SK-N-SH (cell line): ENCODE measurements at regions not wholly inside any gene's neighbourhood (a gene's known extent, or its start where the extent isn't known, plus 50 kb on each side); places are given as distances from the start of the nearest gene placed in this dataset.

Source experiments
- CTCF ChIA-PET: fragments of 300-600, 350-600 bp; formaldehyde crosslinking; extraction: SDS; loops from one replicate; lab custom pipeline; 2021; lab: Yijun Ruan, JAX
- POLR2A ChIA-PET: fragments of 350-600 bp; sonication (Branson Sonifier 250); formaldehyde crosslinking; extraction: SDS; loops from one replicate; lab custom pipeline; 2020; ENCODE audit warnings: antibody characterized with exemption, inconsistent platforms; lab: Yijun Ruan, JAX
- DNase-seq: peaks from one replicate; pipeline ENCODE4 v3.0.0; 2012
- H2AFZ ChIP-seq: fragments of 200-600 bp; sonication (generic); 2 replicates; pipeline ENCODE4 v1.8.1; 2016; ENCODE audit warnings: antibody characterized with exemption, mild to moderate bottlenecking, low read depth
- H3F3A ChIP-seq: fragments of 200-600 bp; sonication (generic); replicated peaks from 2 replicates; pipeline ENCODE3; 2016; ENCODE audit warnings: antibody characterized with exemption, mild to moderate bottlenecking; ENCODE audit not compliant: insufficient read depth
- H3K27ac ChIP-seq, 2 experiments: fragments of 200-500 bp in 1 of 2; fragments of 200-600 bp in 1 of 2; sonication (Bioruptor generic) in 1 of 2; sonication (generic), shearing (Covaris generic) in 1 of 2; 2 replicates each; pipeline versions ENCODE4 v1.5.1 to v1.6.1; 2014 to 2016; ENCODE audit warnings: low read depth in 2 of 2, inconsistent platforms in 1 of 2, low read length in 1 of 2, mild to moderate bottlenecking in 1 of 2, mixed read lengths in 1 of 2
- H3K27me3 ChIP-seq: fragments of 200-600 bp; sonication (generic), shearing (Covaris generic); 2 replicates; pipeline ENCODE4 v1.6.1; 2016; ENCODE audit warnings: mixed run types; ENCODE audit not compliant: insufficient read depth
- H3K36me3 ChIP-seq, 2 experiments: fragments of 200-500 bp in 1 of 2; fragments of 200-600 bp in 1 of 2; sonication (Bioruptor generic) in 1 of 2; sonication (generic) in 1 of 2; replicated peaks in 1 of 2; 2 replicates each; pipeline versions ENCODE3 to v1.5.1; 2014 to 2016; ENCODE audit warnings: low read length in 1 of 2, mild to moderate bottlenecking in 1 of 2; ENCODE audit not compliant: insufficient read depth in 2 of 2, control insufficient read depth in 1 of 2
- H3K4me1 ChIP-seq, 2 experiments: fragments of 200-500 bp in 1 of 2; fragments of 200-600 bp in 1 of 2; sonication (Bioruptor generic) in 1 of 2; sonication (generic), shearing (Covaris generic) in 1 of 2; 2 replicates each; pipeline versions ENCODE4 v1.5.1 to v1.6.1; 2014 to 2016; ENCODE audit warnings: low read depth in 1 of 2, low read length in 1 of 2, mixed run types in 1 of 2; ENCODE audit not compliant: insufficient read depth in 2 of 2, control insufficient read depth in 1 of 2
- H3K4me2 ChIP-seq: fragments of 200-600 bp; sonication (generic), shearing (Covaris generic); 2 replicates; pipeline ENCODE4 v1.6.1; 2017; ENCODE audit warnings: mixed run types
- H3K4me3 ChIP-seq, 2 experiments: fragments of 200-500 bp in 1 of 2; fragments of 200-600 bp in 1 of 2; sonication (Bioruptor generic) in 1 of 2; sonication (generic), shearing (Covaris generic) in 1 of 2; 2 replicates each; pipeline versions ENCODE4 v1.5.1 to v1.8.1; 2014 to 2016; ENCODE audit warnings: low read depth in 2 of 2, inconsistent platforms in 1 of 2, low read length in 1 of 2, mild to moderate bottlenecking in 1 of 2, mixed read lengths in 1 of 2, moderate library complexity in 1 of 2
- H3K79me2 ChIP-seq: fragments of 200-600 bp; sonication (generic); 2 replicates; pipeline ENCODE4 v1.8.1; 2017; ENCODE audit warnings: mild to moderate bottlenecking; ENCODE audit not compliant: insufficient read depth
- H3K9ac ChIP-seq: fragments of 200-600 bp; sonication (generic); 2 replicates; pipeline ENCODE4 v1.6.1; 2017; ENCODE audit warnings: mixed run types
- H3K9me2 ChIP-seq: fragments of 200-600 bp; sonication (generic); 2 replicates; pipeline ENCODE4 v1.6.1; 2017; ENCODE audit warnings: mixed run types
- H3K9me3 ChIP-seq: fragments of 200-600 bp; sonication (generic); 2 replicates; pipeline ENCODE4 v1.6.1; 2017; ENCODE audit warnings: mixed run types, mild to moderate bottlenecking, moderate library complexity
- H4K20me1 ChIP-seq: fragments of 200-600 bp; sonication (generic); 2 replicates; pipeline ENCODE4 v1.6.1; 2017; ENCODE audit warnings: mild to moderate bottlenecking, mixed run types; ENCODE audit not compliant: insufficient read depth
- ELF1 ChIP-seq: IDR thresholded peaks from 2 replicates; pipeline ENCODE4 v1.4.0; 2012
- FOXJ3 ChIP-seq: sonication (generic); formaldehyde crosslinking; IDR thresholded peaks from 2 replicates; pipeline ENCODE4 v1.5.1; 2020; ENCODE audit warnings: mild to moderate bottlenecking, missing genetic modification reagents
- GABPA ChIP-seq: IDR thresholded peaks from 2 replicates; pipeline ENCODE4 v1.4.0; 2012; ENCODE audit warnings: low read depth, mild to moderate bottlenecking
- MEF2A ChIP-seq: IDR thresholded peaks from 2 replicates; pipeline ENCODE4 v1.4.0; 2012; ENCODE audit warnings: low read depth, borderline replicate concordance
- POLR2AphosphoS5 ChIP-seq: IDR thresholded peaks from 2 replicates; pipeline ENCODE4 v1.6.1; 2012; ENCODE audit warnings: low read depth, low read length
- RAD21 ChIP-seq: IDR thresholded peaks from 2 replicates; pipeline ENCODE4 v1.6.1; 2012; ENCODE audit warnings: mild to moderate bottlenecking, low read length
- RFX5 ChIP-seq: IDR thresholded peaks from 2 replicates; pipeline ENCODE4 v1.6.1; 2012; ENCODE audit warnings: mild to moderate bottlenecking, improper control_type of control experiment, low read length
- SMC3 ChIP-seq: IDR thresholded peaks from 2 replicates; pipeline ENCODE4 v1.6.1; 2012; ENCODE audit warnings: low read depth, low read length, improper control_type of control experiment
- TEAD4 ChIP-seq: IDR thresholded peaks from 2 replicates; pipeline ENCODE4 v1.4.0; 2012; ENCODE audit warnings: mild to moderate bottlenecking, borderline replicate concordance; ENCODE audit not compliant: insufficient read depth
- YY1 ChIP-seq: IDR thresholded peaks from 2 replicates; pipeline ENCODE4 v1.4.0; 2012; ENCODE audit warnings: low read depth, mild to moderate bottlenecking
- WGBS: methylation state at CpG from one replicate; pipeline ENCODE4 v1.1.6; 2017; ENCODE audit warnings: low lambda C conversion rate; 5-methylcytosine and 5-hydroxymethylcytosine counted together
- TF ChIP-seq, protein P1 (sequence below): IDR thresholded peaks from 2 replicates; pipeline ENCODE4 v1.4.0; 2012; ENCODE audit warnings: low read depth, borderline replicate concordance
- TF ChIP-seq, protein P2 (sequence below): fragments of 150-350 bp; IDR thresholded peaks from 2 replicates; pipeline ENCODE4 v1.6.1; 2017; ENCODE audit warnings: antibody characterized with exemption, low read length, low read depth, borderline replicate concordance
- TF ChIP-seq, protein P3 (sequence below): IDR thresholded peaks from 2 replicates; pipeline ENCODE4 v1.4.0; 2012; ENCODE audit warnings: low read depth
- TF ChIP-seq, protein P4 (sequence below): fragments of 200-600 bp; sonication (generic); IDR thresholded peaks from 2 replicates; pipeline ENCODE4 v1.6.1; 2017; ENCODE audit warnings: antibody characterized with exemption, mild to moderate bottlenecking, moderate library complexity

DNA sequence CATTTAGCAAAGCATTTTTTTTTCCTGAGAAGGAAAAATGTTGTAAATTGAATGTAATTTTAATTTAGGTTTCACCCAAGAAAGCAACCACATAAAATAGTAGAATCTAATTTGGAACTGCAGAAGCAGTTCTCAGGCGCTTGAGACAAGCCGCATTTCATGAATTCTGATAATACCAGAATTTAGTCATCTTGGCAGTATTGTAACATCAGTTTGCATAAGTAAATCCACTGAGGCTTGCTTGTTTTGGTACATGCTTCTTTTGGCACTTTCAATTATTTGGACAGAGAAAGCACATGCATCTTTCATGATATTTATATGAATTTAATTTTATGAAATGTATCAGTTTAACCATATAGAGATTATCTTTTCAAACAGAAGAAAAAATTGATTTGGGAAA is 389.7 kb upstream of the ROBO1 start:
- no peak overlapping the region for H3K27ac ChIP-seq
- H3K9me2 ChIP-seq = no peaks in the 10 kb centered on the region
- DNase-seq = no peak
- H3K9ac ChIP-seq = no peak overlapping the region
- ChIA-PET CTCF (no interaction called here), POLR2A (no interaction called here)
- no peaks in the 10 kb centered on the region for H3F3A ChIP-seq
- TF ChIP-seq RAD21 = no peak
- no peak for TF ChIP-seq RFX5
- H3K27me3 ChIP-seq = no peaks in the 10 kb centered on the region
- 85% methylated on average over 2 of the region's 2 CpGs for WGBS
- no peaks in the 10 kb centered on the region for H3K79me2 ChIP-seq
- H3K4me1 ChIP-seq = no peaks in the 10 kb centered on the region
- H3K36me3 ChIP-seq = no peaks in the 10 kb centered on the region
- no peak overlapping the region for H3K4me3 ChIP-seq
- H2AFZ ChIP-seq = no peak overlapping the region
- no peaks in the 10 kb centered on the region for H3K9me3 ChIP-seq
- no peaks in the 10 kb centered on the region for H4K20me1 ChIP-seq
- H3K4me2 ChIP-seq = no peak overlapping the region

DNA sequence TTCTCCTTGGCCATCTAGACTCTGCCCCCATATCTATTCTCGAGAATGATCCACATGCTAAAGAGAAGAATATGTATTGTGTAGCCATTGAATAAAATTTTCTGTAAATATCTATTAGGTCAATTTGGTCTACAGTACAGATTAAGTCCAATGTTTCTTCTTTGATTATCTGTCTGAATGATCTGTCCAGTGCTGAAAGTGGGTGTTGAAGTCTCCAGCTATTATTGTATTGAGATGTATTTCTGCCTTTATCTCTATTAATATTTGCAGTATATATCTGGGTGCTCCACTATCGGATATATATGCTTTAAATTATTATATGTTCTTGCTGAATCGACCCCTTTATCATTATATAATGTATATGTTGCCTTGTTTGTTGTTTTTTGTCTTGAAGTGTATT is 384.9 kb upstream of the ROBO1 start:
- Histone ChIP-seq H3K9me3 (no peaks in the 10 kb centered on the region), H3K4me2 (no peak overlapping the region), H3K79me2 (no peaks in the 10 kb centered on the region), H3K36me3 (no peaks in the 10 kb centered on the region), H3F3A (no peaks in the 10 kb centered on the region), H3K9ac (no peak overlapping the region), H3K9me2 (no peaks in the 10 kb centered on the region), H3K4me1 (no peaks in the 10 kb centered on the region), H2AFZ (no peak overlapping the region), H3K27me3 (no peaks in the 10 kb centered on the region), H3K27ac (no peak overlapping the region), H4K20me1 (no peaks in the 10 kb centered on the region), H3K4me3 (no peak overlapping the region)
- no peak for DNase-seq
- ChIA-PET CTCF (interaction anchor here (0.6 kb wide), 1 partner anchor 55 kb away, joined by 3 read pairs; no protein-coding TSS in a partner anchor), POLR2A (no interaction called here)
- WGBS = 16% methylated on average over 3 of the region's 3 CpGs
- TF ChIP-seq TEAD4 (no peak), FOXJ3 (CRISPR knock-in tag) (no peak), MEF2A (no peak), SMC3 (no peak), POLR2AphosphoS5 (no peak), GABPA (no peak), ELF1 (no peak), YY1 (no peak)
- TF ChIP-seq, protein P1, sequence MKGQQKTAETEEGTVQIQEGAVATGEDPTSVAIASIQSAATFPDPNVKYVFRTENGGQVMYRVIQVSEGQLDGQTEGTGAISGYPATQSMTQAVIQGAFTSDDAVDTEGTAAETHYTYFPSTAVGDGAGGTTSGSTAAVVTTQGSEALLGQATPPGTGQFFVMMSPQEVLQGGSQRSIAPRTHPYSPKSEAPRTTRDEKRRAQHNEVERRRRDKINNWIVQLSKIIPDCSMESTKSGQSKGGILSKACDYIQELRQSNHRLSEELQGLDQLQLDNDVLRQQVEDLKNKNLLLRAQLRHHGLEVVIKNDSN = no peak
- TF ChIP-seq, protein P2, sequence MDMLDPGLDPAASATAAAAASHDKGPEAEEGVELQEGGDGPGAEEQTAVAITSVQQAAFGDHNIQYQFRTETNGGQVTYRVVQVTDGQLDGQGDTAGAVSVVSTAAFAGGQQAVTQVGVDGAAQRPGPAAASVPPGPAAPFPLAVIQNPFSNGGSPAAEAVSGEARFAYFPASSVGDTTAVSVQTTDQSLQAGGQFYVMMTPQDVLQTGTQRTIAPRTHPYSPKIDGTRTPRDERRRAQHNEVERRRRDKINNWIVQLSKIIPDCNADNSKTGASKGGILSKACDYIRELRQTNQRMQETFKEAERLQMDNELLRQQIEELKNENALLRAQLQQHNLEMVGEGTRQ = no peak
- TF ChIP-seq, protein P3, sequence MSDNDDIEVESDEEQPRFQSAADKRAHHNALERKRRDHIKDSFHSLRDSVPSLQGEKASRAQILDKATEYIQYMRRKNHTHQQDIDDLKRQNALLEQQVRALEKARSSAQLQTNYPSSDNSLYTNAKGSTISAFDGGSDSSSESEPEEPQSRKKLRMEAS = no peak
- TF ChIP-seq, protein P4, sequence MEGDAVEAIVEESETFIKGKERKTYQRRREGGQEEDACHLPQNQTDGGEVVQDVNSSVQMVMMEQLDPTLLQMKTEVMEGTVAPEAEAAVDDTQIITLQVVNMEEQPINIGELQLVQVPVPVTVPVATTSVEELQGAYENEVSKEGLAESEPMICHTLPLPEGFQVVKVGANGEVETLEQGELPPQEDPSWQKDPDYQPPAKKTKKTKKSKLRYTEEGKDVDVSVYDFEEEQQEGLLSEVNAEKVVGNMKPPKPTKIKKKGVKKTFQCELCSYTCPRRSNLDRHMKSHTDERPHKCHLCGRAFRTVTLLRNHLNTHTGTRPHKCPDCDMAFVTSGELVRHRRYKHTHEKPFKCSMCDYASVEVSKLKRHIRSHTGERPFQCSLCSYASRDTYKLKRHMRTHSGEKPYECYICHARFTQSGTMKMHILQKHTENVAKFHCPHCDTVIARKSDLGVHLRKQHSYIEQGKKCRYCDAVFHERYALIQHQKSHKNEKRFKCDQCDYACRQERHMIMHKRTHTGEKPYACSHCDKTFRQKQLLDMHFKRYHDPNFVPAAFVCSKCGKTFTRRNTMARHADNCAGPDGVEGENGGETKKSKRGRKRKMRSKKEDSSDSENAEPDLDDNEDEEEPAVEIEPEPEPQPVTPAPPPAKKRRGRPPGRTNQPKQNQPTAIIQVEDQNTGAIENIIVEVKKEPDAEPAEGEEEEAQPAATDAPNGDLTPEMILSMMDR = no peak
